DOHH2 (cell line): ENCODE measurements at regions not wholly inside any gene's neighbourhood (a gene's known extent, or its start where the extent isn't known, plus 50 kb on each side); places are given as distances from the start of the nearest gene placed in this dataset.

Experiments used
- EZH2phosphoT487 ChIP-seq: fragments of 200-600 bp; sonication (generic); IDR thresholded peaks from 2 replicates; pipeline ENCODE4 v1.6.1; 2017; ENCODE audit warnings: borderline replicate concordance, mild to moderate bottlenecking, antibody characterized with exemption, low read length, moderate library complexity, mixed read lengths
- TF ChIP-seq, protein P1 (sequence below): fragments of 200-600 bp; sonication (generic); IDR thresholded peaks from one replicate; pipeline ENCODE4 v1.5.1; 2014; ENCODE audit warnings: antibody characterized with exemption, mild to moderate bottlenecking, low read depth, low read length; ENCODE audit not compliant: poor library complexity, severe bottlenecking

DNA sequence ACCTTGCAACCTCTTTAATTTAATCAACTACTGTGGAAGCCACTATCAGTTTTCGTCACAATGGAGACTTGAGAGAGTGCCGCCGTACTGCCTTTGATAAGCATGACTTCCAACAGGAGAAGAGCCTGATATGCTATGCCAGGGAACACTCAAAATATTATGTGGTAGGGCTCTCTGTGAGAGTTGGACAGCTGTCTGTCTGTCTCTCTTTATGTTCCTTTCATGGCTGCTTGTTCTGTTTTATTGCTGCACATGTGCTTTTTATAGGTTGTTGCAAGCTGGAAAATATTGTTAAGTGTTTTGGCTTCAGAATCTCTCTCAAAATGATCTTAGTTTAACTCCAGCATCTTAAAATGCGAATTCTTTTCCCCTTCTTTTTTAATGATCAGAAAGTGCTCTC is 249.4 kb upstream of the RARB start:
- TF ChIP-seq, protein P1, sequence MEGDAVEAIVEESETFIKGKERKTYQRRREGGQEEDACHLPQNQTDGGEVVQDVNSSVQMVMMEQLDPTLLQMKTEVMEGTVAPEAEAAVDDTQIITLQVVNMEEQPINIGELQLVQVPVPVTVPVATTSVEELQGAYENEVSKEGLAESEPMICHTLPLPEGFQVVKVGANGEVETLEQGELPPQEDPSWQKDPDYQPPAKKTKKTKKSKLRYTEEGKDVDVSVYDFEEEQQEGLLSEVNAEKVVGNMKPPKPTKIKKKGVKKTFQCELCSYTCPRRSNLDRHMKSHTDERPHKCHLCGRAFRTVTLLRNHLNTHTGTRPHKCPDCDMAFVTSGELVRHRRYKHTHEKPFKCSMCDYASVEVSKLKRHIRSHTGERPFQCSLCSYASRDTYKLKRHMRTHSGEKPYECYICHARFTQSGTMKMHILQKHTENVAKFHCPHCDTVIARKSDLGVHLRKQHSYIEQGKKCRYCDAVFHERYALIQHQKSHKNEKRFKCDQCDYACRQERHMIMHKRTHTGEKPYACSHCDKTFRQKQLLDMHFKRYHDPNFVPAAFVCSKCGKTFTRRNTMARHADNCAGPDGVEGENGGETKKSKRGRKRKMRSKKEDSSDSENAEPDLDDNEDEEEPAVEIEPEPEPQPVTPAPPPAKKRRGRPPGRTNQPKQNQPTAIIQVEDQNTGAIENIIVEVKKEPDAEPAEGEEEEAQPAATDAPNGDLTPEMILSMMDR: no peak
- no peak for TF ChIP-seq EZH2phosphoT487
